Panc1 (cell line): ENCODE measurements at regions not wholly inside any gene's neighbourhood (a gene's known extent, or its start where the extent isn't known, plus 50 kb on each side); places are given as distances from the start of the nearest gene placed in this dataset.

ENCODE experiments used
- ATAC-seq: fragments of 200-7000 bp; cut with Tn5 transposase; 2 replicates; pipeline ENCODE4 v1.9.1; 2020; ENCODE audit warnings: mild to moderate bottlenecking, moderate library complexity
- BruUV-seq: library from RNA; stranded (reverse); fragments of 400-500 nt; replicated peaks from 2 replicates; lab custom pipeline; 2021; lab: Mats Ljungman, UMichigan
- CTCF ChIA-PET: fragments of 300-600 bp; sonication (Branson Sonifier 250); formaldehyde crosslinking; loops from one replicate; lab custom pipeline; 2022; ENCODE audit warnings: antibody characterized with exemption; lab: Charles Lee
- POLR2A ChIA-PET: fragments of 300-600 bp; sonication (Branson Sonifier 250); formaldehyde crosslinking; loops from one replicate; lab custom pipeline; 2022; ENCODE audit warnings: antibody characterized with exemption; lab: Charles Lee
- DNase-seq: peaks from one replicate; pipeline ENCODE4 v3.0.0-alpha.2; 2010; ENCODE audit warnings: low read depth, low spot score
- H3K27ac ChIP-seq: 2 replicates; pipeline ENCODE4 v1.5.1; 2011; ENCODE audit warnings: mild to moderate bottlenecking, low read length, inconsistent platforms
- H3K27me3 ChIP-seq: fragments of 200-500 bp; sonication (Bioruptor generic); 2 replicates; pipeline ENCODE4 v1.6.0; 2014; ENCODE audit warnings: low read length, inconsistent platforms; ENCODE audit not compliant: control insufficient read depth, insufficient read depth
- H3K36me3 ChIP-seq: fragments of 200-500 bp; sonication (Bioruptor generic); 2 replicates; pipeline ENCODE4 v1.5.1; 2014; ENCODE audit warnings: inconsistent platforms, mild to moderate bottlenecking, low read length, moderate library complexity; ENCODE audit not compliant: control insufficient read depth, insufficient read depth
- H3K4me1 ChIP-seq: 2 replicates; pipeline ENCODE4 v1.5.1; 2011; ENCODE audit warnings: inconsistent platforms, mild to moderate bottlenecking, low read length, moderate library complexity; ENCODE audit not compliant: control insufficient read depth, insufficient read depth
- H3K4me3 ChIP-seq, 2 experiments: 2 replicates each; pipeline ENCODE4 v1.5.1; 2011 to 2012; ENCODE audit warnings: low read depth in 2 of 2, low read length in 2 of 2, mild to moderate bottlenecking in 2 of 2, inconsistent platforms in 1 of 2, moderate library complexity in 1 of 2
- H3K9me3 ChIP-seq: fragments of 200-500 bp; sonication (Bioruptor generic); 2 replicates; pipeline ENCODE4 v1.5.1; 2014; ENCODE audit warnings: low read depth, mild to moderate bottlenecking, inconsistent platforms, low read length, moderate library complexity; ENCODE audit not compliant: control insufficient read depth, insufficient read depth
- POLR2AphosphoS5 ChIP-seq: IDR thresholded peaks from 2 replicates; pipeline ENCODE4 v1.6.1; 2012; ENCODE audit warnings: mild to moderate bottlenecking, low read depth, low read length, moderate library complexity
- SIN3A ChIP-seq: IDR thresholded peaks from 2 replicates; pipeline ENCODE4 v1.6.1; 2012; ENCODE audit warnings: low read depth, mild to moderate bottlenecking, low read length, moderate library complexity, borderline replicate concordance; ENCODE audit not compliant: insufficient read depth
- TCF7L2 ChIP-seq: IDR thresholded peaks from 2 replicates; pipeline ENCODE4 v1.6.1; 2011; ENCODE audit warnings: mild to moderate bottlenecking, low read depth, low read length, inconsistent platforms
- in situ Hi-C: cut with HindIII; loops from 2 replicates; pipeline ENCODE4 v1.10.0; 2016; ENCODE audit warnings: low sequenced_read_pairs, low pct_unique_long_range_greater_than_20kb
- intact Hi-C: fragments of 100-400 bp; cut with micrococcal nuclease; formaldehyde crosslinking; loops from one replicate; pipeline ENCODE4 v1.10.0; 2022; ENCODE audit not compliant: unreplicated experiment
- TF ChIP-seq, protein P1 (sequence below), 2 experiments: IDR thresholded peaks; 2 replicates each; pipeline ENCODE4 v1.6.1; 2011 to 2012; ENCODE audit warnings: low read depth in 2 of 2, control low read depth in 1 of 2, low read length in 1 of 2, mild to moderate bottlenecking in 1 of 2, moderate library complexity in 1 of 2; ENCODE audit not compliant: insufficient read depth in 1 of 2
- TF ChIP-seq, protein P2 (sequence below): fragments of 450-650 bp; IDR thresholded peaks from 2 replicates; pipeline ENCODE4 v1.5.1; 2017; ENCODE audit warnings: mild to moderate bottlenecking

DNA sequence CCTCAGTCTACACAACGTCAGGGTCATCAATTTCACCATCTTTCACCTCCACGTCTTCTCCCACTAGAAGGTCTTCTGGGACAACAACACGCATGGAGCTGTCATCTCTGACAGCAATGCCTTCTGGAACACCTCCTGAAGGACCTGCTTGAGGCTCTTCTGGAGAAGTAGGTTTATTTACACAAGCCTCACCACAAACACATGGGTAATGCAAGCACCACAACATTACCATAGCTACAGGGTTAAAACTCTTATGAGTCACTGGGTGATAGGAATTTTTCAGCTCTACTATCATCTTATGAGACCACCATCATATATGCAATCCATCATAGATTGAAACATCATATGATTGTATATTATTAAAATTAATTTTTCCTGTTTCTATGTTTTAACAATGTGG is 215.4 kb downstream of the CHD9NB start:
- no peak overlapping the region for H3K4me3 ChIP-seq
- DNase-seq (no peak), ATAC-seq (no peak)
- CTCF ChIA-PET: no interaction called here
- no peaks in the 10 kb centered on the region for H3K9me3 ChIP-seq
- BruUV-seq: no TSS peak
- no peaks in the 10 kb centered on the region for H3K4me1 ChIP-seq
- intact Hi-C loops: no loop called here
- in situ Hi-C loops: no loop called here
- H3K27ac ChIP-seq: no peak overlapping the region
- TF ChIP-seq TCF7L2 (no peak), SIN3A (no peak), POLR2AphosphoS5 (no peak)
- TF ChIP-seq, protein P1, sequence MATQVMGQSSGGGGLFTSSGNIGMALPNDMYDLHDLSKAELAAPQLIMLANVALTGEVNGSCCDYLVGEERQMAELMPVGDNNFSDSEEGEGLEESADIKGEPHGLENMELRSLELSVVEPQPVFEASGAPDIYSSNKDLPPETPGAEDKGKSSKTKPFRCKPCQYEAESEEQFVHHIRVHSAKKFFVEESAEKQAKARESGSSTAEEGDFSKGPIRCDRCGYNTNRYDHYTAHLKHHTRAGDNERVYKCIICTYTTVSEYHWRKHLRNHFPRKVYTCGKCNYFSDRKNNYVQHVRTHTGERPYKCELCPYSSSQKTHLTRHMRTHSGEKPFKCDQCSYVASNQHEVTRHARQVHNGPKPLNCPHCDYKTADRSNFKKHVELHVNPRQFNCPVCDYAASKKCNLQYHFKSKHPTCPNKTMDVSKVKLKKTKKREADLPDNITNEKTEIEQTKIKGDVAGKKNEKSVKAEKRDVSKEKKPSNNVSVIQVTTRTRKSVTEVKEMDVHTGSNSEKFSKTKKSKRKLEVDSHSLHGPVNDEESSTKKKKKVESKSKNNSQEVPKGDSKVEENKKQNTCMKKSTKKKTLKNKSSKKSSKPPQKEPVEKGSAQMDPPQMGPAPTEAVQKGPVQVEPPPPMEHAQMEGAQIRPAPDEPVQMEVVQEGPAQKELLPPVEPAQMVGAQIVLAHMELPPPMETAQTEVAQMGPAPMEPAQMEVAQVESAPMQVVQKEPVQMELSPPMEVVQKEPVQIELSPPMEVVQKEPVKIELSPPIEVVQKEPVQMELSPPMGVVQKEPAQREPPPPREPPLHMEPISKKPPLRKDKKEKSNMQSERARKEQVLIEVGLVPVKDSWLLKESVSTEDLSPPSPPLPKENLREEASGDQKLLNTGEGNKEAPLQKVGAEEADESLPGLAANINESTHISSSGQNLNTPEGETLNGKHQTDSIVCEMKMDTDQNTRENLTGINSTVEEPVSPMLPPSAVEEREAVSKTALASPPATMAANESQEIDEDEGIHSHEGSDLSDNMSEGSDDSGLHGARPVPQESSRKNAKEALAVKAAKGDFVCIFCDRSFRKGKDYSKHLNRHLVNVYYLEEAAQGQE (IDR thresholded peaks at IDR 0.05; ENCODE audit: insufficient read depth in 1 of 2, low read depth in 2 of 2, low read length in 1 of 2): no peak
- TF ChIP-seq, protein P2, sequence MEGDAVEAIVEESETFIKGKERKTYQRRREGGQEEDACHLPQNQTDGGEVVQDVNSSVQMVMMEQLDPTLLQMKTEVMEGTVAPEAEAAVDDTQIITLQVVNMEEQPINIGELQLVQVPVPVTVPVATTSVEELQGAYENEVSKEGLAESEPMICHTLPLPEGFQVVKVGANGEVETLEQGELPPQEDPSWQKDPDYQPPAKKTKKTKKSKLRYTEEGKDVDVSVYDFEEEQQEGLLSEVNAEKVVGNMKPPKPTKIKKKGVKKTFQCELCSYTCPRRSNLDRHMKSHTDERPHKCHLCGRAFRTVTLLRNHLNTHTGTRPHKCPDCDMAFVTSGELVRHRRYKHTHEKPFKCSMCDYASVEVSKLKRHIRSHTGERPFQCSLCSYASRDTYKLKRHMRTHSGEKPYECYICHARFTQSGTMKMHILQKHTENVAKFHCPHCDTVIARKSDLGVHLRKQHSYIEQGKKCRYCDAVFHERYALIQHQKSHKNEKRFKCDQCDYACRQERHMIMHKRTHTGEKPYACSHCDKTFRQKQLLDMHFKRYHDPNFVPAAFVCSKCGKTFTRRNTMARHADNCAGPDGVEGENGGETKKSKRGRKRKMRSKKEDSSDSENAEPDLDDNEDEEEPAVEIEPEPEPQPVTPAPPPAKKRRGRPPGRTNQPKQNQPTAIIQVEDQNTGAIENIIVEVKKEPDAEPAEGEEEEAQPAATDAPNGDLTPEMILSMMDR: no peak
- POLR2A ChIA-PET: no interaction called here
- H3K27me3 ChIP-seq: no peaks in the 10 kb centered on the region
- no peaks in the 10 kb centered on the region for H3K36me3 ChIP-seq

DNA sequence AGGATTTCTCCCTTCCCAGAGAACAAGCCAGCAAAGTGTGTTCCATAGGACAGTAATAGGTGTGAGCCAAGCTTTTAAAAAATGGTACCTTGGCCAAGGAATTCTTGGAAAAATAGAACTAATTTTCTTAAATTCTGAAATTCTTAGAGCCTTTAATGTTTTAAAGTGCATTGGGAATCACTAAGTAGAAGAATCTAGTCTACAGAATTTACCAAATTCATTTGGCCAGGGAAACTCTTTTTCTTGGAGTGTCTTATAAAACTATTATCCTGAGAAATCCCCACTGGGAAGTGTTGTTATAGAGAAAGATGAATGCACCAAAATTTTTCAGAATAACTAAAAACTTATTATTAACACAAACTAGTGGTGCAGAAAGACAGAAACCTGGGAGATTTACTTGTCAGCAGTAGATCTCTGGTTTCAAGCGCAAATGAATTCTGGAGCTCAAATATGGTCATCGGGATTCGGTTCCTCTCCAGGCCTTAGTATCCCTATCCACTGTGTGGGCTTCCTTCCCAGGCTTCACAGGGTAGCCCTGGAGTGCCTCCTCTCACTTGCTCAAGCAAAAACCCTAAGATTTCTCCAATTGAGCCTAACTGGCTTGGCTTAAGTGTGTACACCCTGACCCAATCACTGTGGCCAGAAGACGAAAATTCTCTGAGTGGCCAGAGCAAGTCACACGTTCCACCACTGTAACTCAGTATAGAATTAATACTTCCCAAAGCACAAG is 217.8 kb downstream of the CHD9NB start:
- Histone ChIP-seq H3K9me3 (no peaks in the 10 kb centered on the region), H3K27ac (no peak overlapping the region), H3K36me3 (no peaks in the 10 kb centered on the region), H3K27me3 (no peaks in the 10 kb centered on the region), H3K4me1 (no peaks in the 10 kb centered on the region), H3K4me3 (no peak overlapping the region)
- BruUV-seq: no TSS peak
- in situ Hi-C loops (no loop called here), intact Hi-C loops (no loop called here)
- TF ChIP-seq POLR2AphosphoS5 (no peak), SIN3A (no peak), TCF7L2 (no peak)
- TF ChIP-seq, protein P1 (IDR thresholded peaks at IDR 0.05; ENCODE audit: insufficient read depth in 1 of 2, low read depth in 2 of 2, low read length in 1 of 2): no peak
- TF ChIP-seq, protein P2: no peak
- no peak for ATAC-seq
- ChIA-PET POLR2A (no interaction called here), CTCF (no interaction called here)
- no peak for DNase-seq
